ENCODE measurements at regions not wholly inside any gene's neighbourhood (a gene's known extent, or its start where the extent isn't known, plus 50 kb on each side); places are given as distances from the start of the nearest gene placed in this dataset.

GRCh38 chrX:6793000-6793399 is 258.1 kb upstream of the VCX3A start:
- no peak for TF ChIP-seq EP300 (IDR thresholded peaks at IDR 0.05)
- TF ChIP-seq, protein P1, sequence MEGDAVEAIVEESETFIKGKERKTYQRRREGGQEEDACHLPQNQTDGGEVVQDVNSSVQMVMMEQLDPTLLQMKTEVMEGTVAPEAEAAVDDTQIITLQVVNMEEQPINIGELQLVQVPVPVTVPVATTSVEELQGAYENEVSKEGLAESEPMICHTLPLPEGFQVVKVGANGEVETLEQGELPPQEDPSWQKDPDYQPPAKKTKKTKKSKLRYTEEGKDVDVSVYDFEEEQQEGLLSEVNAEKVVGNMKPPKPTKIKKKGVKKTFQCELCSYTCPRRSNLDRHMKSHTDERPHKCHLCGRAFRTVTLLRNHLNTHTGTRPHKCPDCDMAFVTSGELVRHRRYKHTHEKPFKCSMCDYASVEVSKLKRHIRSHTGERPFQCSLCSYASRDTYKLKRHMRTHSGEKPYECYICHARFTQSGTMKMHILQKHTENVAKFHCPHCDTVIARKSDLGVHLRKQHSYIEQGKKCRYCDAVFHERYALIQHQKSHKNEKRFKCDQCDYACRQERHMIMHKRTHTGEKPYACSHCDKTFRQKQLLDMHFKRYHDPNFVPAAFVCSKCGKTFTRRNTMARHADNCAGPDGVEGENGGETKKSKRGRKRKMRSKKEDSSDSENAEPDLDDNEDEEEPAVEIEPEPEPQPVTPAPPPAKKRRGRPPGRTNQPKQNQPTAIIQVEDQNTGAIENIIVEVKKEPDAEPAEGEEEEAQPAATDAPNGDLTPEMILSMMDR (IDR thresholded peaks at IDR 0.05): no peak
